ENCODE measurements at regions not wholly inside any gene's neighbourhood (a gene's known extent, or its start where the extent isn't known, plus 50 kb on each side); places are given as distances from the start of the nearest gene placed in this dataset.

- H3K4me3 Mint-ChIP-seq (ENCODE audit: low read depth, unreplicated experiment): no peak overlapping the region
- no peaks in the 10 kb centered on the region for H3K9me3 Mint-ChIP-seq (ENCODE audit: low read depth, unreplicated experiment)
- no peaks in the 10 kb centered on the region for H3K36me3 Mint-ChIP-seq (ENCODE audit: insufficient read depth, unreplicated experiment)
- H3K4me1 Mint-ChIP-seq (ENCODE audit: low read depth, unreplicated experiment): peaks cover 8% of the 10 kb centered on the region
- no peak for TF ChIP-seq CTCF (IDR thresholded peaks at IDR 0.05; ENCODE audit: unreplicated experiment)
- no peaks in the 10 kb centered on the region for H3K27me3 Mint-ChIP-seq (ENCODE audit: unreplicated experiment)
- no TSS peak for BruUV-seq (replicated peaks)
- DNase-seq: no peak
- intact Hi-C loops (cut with micrococcal nuclease; ENCODE audit: unreplicated experiment): no loop called here
- CTCF ChIA-PET: no interaction called here
- no peak overlapping the region for H3K27ac Mint-ChIP-seq (ENCODE audit: unreplicated experiment)
These were observed 411.8 kb downstream of the ARL4A start for GRCh38 chr7:13099154-13099795.

- no TSS peak for BruUV-seq (replicated peaks)
- DNase-seq: no peak
- no peak for TF ChIP-seq CTCF (IDR thresholded peaks at IDR 0.05; ENCODE audit: unreplicated experiment)
- intact Hi-C loops (cut with micrococcal nuclease; ENCODE audit: unreplicated experiment): no loop called here
- H3K27me3 Mint-ChIP-seq (ENCODE audit: unreplicated experiment): no peaks in the 10 kb centered on the region
- no peaks in the 10 kb centered on the region for H3K36me3 Mint-ChIP-seq (ENCODE audit: insufficient read depth, unreplicated experiment)
- no peaks in the 10 kb centered on the region for H3K9me3 Mint-ChIP-seq (ENCODE audit: low read depth, unreplicated experiment)
- H3K4me1 Mint-ChIP-seq (ENCODE audit: low read depth, unreplicated experiment): peaks cover 15% of the 10 kb centered on the region
- no peak overlapping the region for H3K27ac Mint-ChIP-seq (ENCODE audit: unreplicated experiment)
- no peak overlapping the region for H3K4me3 Mint-ChIP-seq (ENCODE audit: low read depth, unreplicated experiment)
- CTCF ChIA-PET: no interaction called here
These were observed 416.7 kb downstream of the ARL4A start for GRCh38 chr7:13104128-13104527.

GRCh38 chr7:13105209-13105608 lies 417.8 kb downstream of the ARL4A start:
- Mint-ChIP-seq H3K36me3 (ENCODE audit: insufficient read depth, unreplicated experiment) (no peaks in the 10 kb centered on the region), H3K27ac (ENCODE audit: unreplicated experiment) (no peak overlapping the region), H3K4me1 (ENCODE audit: low read depth, unreplicated experiment) (peaks cover 15% of the 10 kb centered on the region), H3K27me3 (ENCODE audit: unreplicated experiment) (no peaks in the 10 kb centered on the region), H3K4me3 (ENCODE audit: low read depth, unreplicated experiment) (no peak overlapping the region), H3K9me3 (ENCODE audit: low read depth, unreplicated experiment) (no peaks in the 10 kb centered on the region)
- BruUV-seq (replicated peaks): no TSS peak
- no peak for TF ChIP-seq CTCF (IDR thresholded peaks at IDR 0.05; ENCODE audit: unreplicated experiment)
- DNase-seq: no peak
- intact Hi-C loops (cut with micrococcal nuclease; ENCODE audit: unreplicated experiment): no loop called here
- CTCF ChIA-PET: no interaction called here

GRCh38 chr7:13106513-13106912 lies 419.1 kb downstream of the ARL4A start:
- CTCF ChIA-PET: no interaction called here

More at GRCh38 chr7:13106513-13106912, 419.1 kb downstream of the ARL4A start:
- H3K4me1 Mint-ChIP-seq (ENCODE audit: low read depth, unreplicated experiment): peaks cover 15% of the 10 kb centered on the region
- TF ChIP-seq CTCF (IDR thresholded peaks at IDR 0.05; ENCODE audit: unreplicated experiment): no peak
- no TSS peak for BruUV-seq (replicated peaks)
- H3K9me3 Mint-ChIP-seq (ENCODE audit: low read depth, unreplicated experiment): no peaks in the 10 kb centered on the region
- intact Hi-C loops (cut with micrococcal nuclease; ENCODE audit: unreplicated experiment): no loop called here
- no peak overlapping the region for H3K4me3 Mint-ChIP-seq (ENCODE audit: low read depth, unreplicated experiment)
- H3K36me3 Mint-ChIP-seq (ENCODE audit: insufficient read depth, unreplicated experiment): no peaks in the 10 kb centered on the region
- no peaks in the 10 kb centered on the region for H3K27me3 Mint-ChIP-seq (ENCODE audit: unreplicated experiment)
- no peak for DNase-seq
- no peak overlapping the region for H3K27ac Mint-ChIP-seq (ENCODE audit: unreplicated experiment)
